Mesendoderm (in vitro differentiated cells): ENCODE measurements at regions not wholly inside any gene's neighbourhood (a gene's known extent, or its start where the extent isn't known, plus 50 kb on each side); places are given as distances from the start of the nearest gene placed in this dataset.

Experiments
- DNase-seq: peaks from one replicate; pipeline ENCODE4 v3.0.0; 2013
- H2AK5ac ChIP-seq: 2 replicates; pipeline ENCODE4 v1.6.1; 2013; ENCODE audit warnings: low read length, inconsistent platforms
- H2BK120ac ChIP-seq: 2 replicates; pipeline ENCODE4 v1.6.1; 2013; ENCODE audit warnings: low read depth, mild to moderate bottlenecking, low read length, moderate library complexity, mixed read lengths
- H2BK15ac ChIP-seq: replicated peaks from 2 replicates; pipeline ENCODE4 v1.6.1; 2013; ENCODE audit warnings: low read depth, mild to moderate bottlenecking, moderate library complexity
- H2BK5ac ChIP-seq: 2 replicates; pipeline ENCODE4 v1.6.1; 2013; ENCODE audit warnings: low read length, inconsistent platforms
- H3K18ac ChIP-seq: 2 replicates; pipeline ENCODE4 v1.6.1; 2013; ENCODE audit warnings: mild to moderate bottlenecking, low read length, mixed read lengths
- H3K23ac ChIP-seq: one replicate; pipeline ENCODE4 v1.6.1; 2013; ENCODE audit warnings: low read length
- H3K27ac ChIP-seq: 2 replicates; pipeline ENCODE4 v1.5.1; 2013; ENCODE audit warnings: low read depth, mild to moderate bottlenecking, inconsistent platforms, low read length, moderate library complexity
- H3K27me3 ChIP-seq: 2 replicates; pipeline ENCODE4 v1.6.1; 2013; ENCODE audit warnings: low read length, control low read depth, mild to moderate bottlenecking, inconsistent platforms; ENCODE audit not compliant: insufficient read depth, poor library complexity
- H3K36me3 ChIP-seq: 2 replicates; pipeline ENCODE4 v1.6.1; 2013; ENCODE audit warnings: low read length, inconsistent platforms; ENCODE audit not compliant: control insufficient read depth, insufficient read depth
- H3K4ac ChIP-seq: one replicate; pipeline ENCODE4 v1.6.1; 2013; ENCODE audit warnings: low read depth, mild to moderate bottlenecking, low read length, moderate library complexity
- H3K4me1 ChIP-seq: 2 replicates; pipeline ENCODE4 v1.6.1; 2013; ENCODE audit warnings: low read depth, low read length, inconsistent platforms; ENCODE audit not compliant: control insufficient read depth
- H3K4me2 ChIP-seq: 2 replicates; pipeline ENCODE4 v1.6.1; 2013; ENCODE audit warnings: low read length
- H3K4me3 ChIP-seq: 2 replicates; pipeline ENCODE4 v1.5.1; 2013; ENCODE audit warnings: mild to moderate bottlenecking, low read length
- H3K56ac ChIP-seq: one replicate; pipeline ENCODE4 v1.6.1; 2013; ENCODE audit warnings: low read length
- H3K79me1 ChIP-seq: 2 replicates; pipeline ENCODE4 v1.6.1; 2013; ENCODE audit warnings: low read length, inconsistent platforms
- H3K79me2 ChIP-seq: 2 replicates; pipeline ENCODE4 v1.6.1; 2013; ENCODE audit warnings: mild to moderate bottlenecking, low read length; ENCODE audit not compliant: control insufficient read depth, insufficient read depth
- H3K9ac ChIP-seq: 2 replicates; pipeline ENCODE4 v1.6.1; 2013; ENCODE audit warnings: low read length, inconsistent platforms
- H4K5ac ChIP-seq: one replicate; pipeline ENCODE4 v1.6.1; 2013; ENCODE audit warnings: low read length
- H4K8ac ChIP-seq: one replicate; pipeline ENCODE4 v1.6.1; 2013; ENCODE audit warnings: low read depth, mild to moderate bottlenecking, control low read depth, low read length, moderate library complexity
- WGBS: extraction: QIAGEN DNeasy Blood & Tissue Kit; methylation state at CpG from one replicate; pipeline ENCODE4 v1.1.7; 2013; ENCODE audit warnings: low lambda C conversion rate, missing lambda C conversion rate; ENCODE audit not compliant: insufficient coverage; ENCODE audit errors: extremely low coverage; 5-methylcytosine and 5-hydroxymethylcytosine counted together

GRCh38 chr13:106274551-106275203, 260.8 kb downstream of the EFNB2 start:
- Histone ChIP-seq H3K23ac (no peak overlapping the region), H3K27ac (no peak overlapping the region), H3K4me1 (peaks cover 2% of the 10 kb centered on the region), H3K4ac (no peak overlapping the region), H2AK5ac (no peak overlapping the region), H3K18ac (no peak overlapping the region), H2BK15ac (no peak overlapping the region), H3K27me3 (no peaks in the 10 kb centered on the region), H3K9ac (no peak overlapping the region), H2BK120ac (no peak overlapping the region), H3K4me3 (no peak overlapping the region), H3K56ac (no peak overlapping the region), H2BK5ac (no peak overlapping the region), H4K5ac (no peak overlapping the region), H3K79me2 (no peaks in the 10 kb centered on the region), H3K4me2 (no peak overlapping the region), H4K8ac (no peak overlapping the region), H3K36me3 (no peaks in the 10 kb centered on the region), H3K79me1 (no peaks in the 10 kb centered on the region)
- DNase-seq = no peak
- no CpG with 5 or more reads among the region's 3 CpGs for WGBS

GRCh38 chr13:106263801-106264200, 271.7 kb downstream of the EFNB2 start:
- Histone ChIP-seq H2BK120ac (no peak overlapping the region), H3K4me3 (no peak overlapping the region), H4K8ac (no peak overlapping the region), H2AK5ac (no peak overlapping the region), H3K79me2 (no peaks in the 10 kb centered on the region), H3K27ac (no peak overlapping the region), H3K4me1 (no peaks in the 10 kb centered on the region), H2BK5ac (no peak overlapping the region), H3K23ac (no peak overlapping the region), H3K4me2 (no peak overlapping the region), H3K4ac (no peak overlapping the region), H3K56ac (no peak overlapping the region), H3K27me3 (no peaks in the 10 kb centered on the region), H4K5ac (no peak overlapping the region), H3K9ac (no peak overlapping the region), H3K18ac (no peak overlapping the region), H3K36me3 (no peaks in the 10 kb centered on the region), H2BK15ac (no peak overlapping the region), H3K79me1 (no peaks in the 10 kb centered on the region)
- WGBS = no CpG with 5 or more reads among the region's 4 CpGs
- DNase-seq = no peak

GRCh38 chr13:106262886-106263285, 272.6 kb downstream of the EFNB2 start:
- no peaks in the 10 kb centered on the region for H3K27me3 ChIP-seq
- no peaks in the 10 kb centered on the region for H3K79me1 ChIP-seq
- no peak overlapping the region for H3K23ac ChIP-seq
- no CpG with 5 or more reads among the region's 8 CpGs for WGBS
- no peaks in the 10 kb centered on the region for H3K36me3 ChIP-seq
- no peak overlapping the region for H3K4me2 ChIP-seq
- H3K79me2 ChIP-seq = no peaks in the 10 kb centered on the region
- H2BK5ac ChIP-seq = no peak overlapping the region
- H2BK120ac ChIP-seq = no peak overlapping the region
- no peak overlapping the region for H3K9ac ChIP-seq
- H3K27ac ChIP-seq = no peak overlapping the region
- no peak overlapping the region for H4K8ac ChIP-seq
- no peak overlapping the region for H2AK5ac ChIP-seq
- no peak overlapping the region for H3K4ac ChIP-seq
- no peak overlapping the region for H3K4me3 ChIP-seq
- H2BK15ac ChIP-seq = no peak overlapping the region
- no peaks in the 10 kb centered on the region for H3K4me1 ChIP-seq
- H4K5ac ChIP-seq = no peak overlapping the region
- H3K56ac ChIP-seq = no peak overlapping the region
- no peak overlapping the region for H3K18ac ChIP-seq
- DNase-seq = no peak

- H2AK5ac ChIP-seq = no peak overlapping the region
- no peaks in the 10 kb centered on the region for H3K27me3 ChIP-seq
- WGBS = 100% methylated on average over 2 of the region's 7 CpGs
- no peak overlapping the region for H3K27ac ChIP-seq
- no peak overlapping the region for H3K56ac ChIP-seq
- H3K36me3 ChIP-seq = no peaks in the 10 kb centered on the region
- H3K4me1 ChIP-seq = no peaks in the 10 kb centered on the region
- H3K79me2 ChIP-seq = no peaks in the 10 kb centered on the region
- no peaks in the 10 kb centered on the region for H3K79me1 ChIP-seq
- no peak overlapping the region for H2BK5ac ChIP-seq
- no peak overlapping the region for H4K8ac ChIP-seq
- H3K4me2 ChIP-seq = no peak overlapping the region
- no peak overlapping the region for H3K4ac ChIP-seq
- H2BK120ac ChIP-seq = no peak overlapping the region
- no peak overlapping the region for H2BK15ac ChIP-seq
- no peak overlapping the region for H3K4me3 ChIP-seq
- H3K9ac ChIP-seq = no peak overlapping the region
- no peak for DNase-seq
- H3K18ac ChIP-seq = no peak overlapping the region
- no peak overlapping the region for H3K23ac ChIP-seq
- H4K5ac ChIP-seq = no peak overlapping the region
Observed at GRCh38 chr13:106261450-106261849, 274.0 kb downstream of the EFNB2 start.

GRCh38 chr13:106260352-106260751, 275.1 kb downstream of the EFNB2 start:
- no peak overlapping the region for H2BK15ac ChIP-seq
- H4K5ac ChIP-seq = no peak overlapping the region
- H3K4ac ChIP-seq = no peak overlapping the region
- no peak overlapping the region for H4K8ac ChIP-seq
- no peaks in the 10 kb centered on the region for H3K27me3 ChIP-seq
- no peak overlapping the region for H3K23ac ChIP-seq
- H3K27ac ChIP-seq = no peak overlapping the region
- no peak overlapping the region for H3K4me3 ChIP-seq
- no peak overlapping the region for H3K18ac ChIP-seq
- no peak overlapping the region for H2AK5ac ChIP-seq
- no peak overlapping the region for H3K4me2 ChIP-seq
- no peak overlapping the region for H2BK5ac ChIP-seq
- H2BK120ac ChIP-seq = no peak overlapping the region
- WGBS = no CpG with 5 or more reads among the region's 20 CpGs
- no peak overlapping the region for H3K56ac ChIP-seq
- no peaks in the 10 kb centered on the region for H3K4me1 ChIP-seq
- no peak for DNase-seq
- H3K79me1 ChIP-seq = no peaks in the 10 kb centered on the region
- no peak overlapping the region for H3K9ac ChIP-seq
- H3K79me2 ChIP-seq = no peaks in the 10 kb centered on the region
- no peaks in the 10 kb centered on the region for H3K36me3 ChIP-seq

- Histone ChIP-seq H3K27me3 (no peaks in the 10 kb centered on the region), H3K4me1 (no peaks in the 10 kb centered on the region), H3K79me2 (no peaks in the 10 kb centered on the region), H3K4me2 (no peak overlapping the region), H3K9ac (no peak overlapping the region), H2AK5ac (no peak overlapping the region), H3K4me3 (no peak overlapping the region), H3K56ac (no peak overlapping the region), H3K27ac (no peak overlapping the region), H4K5ac (no peak overlapping the region), H3K79me1 (no peaks in the 10 kb centered on the region), H2BK15ac (no peak overlapping the region), H3K36me3 (no peaks in the 10 kb centered on the region), H2BK120ac (no peak overlapping the region), H3K23ac (no peak overlapping the region), H2BK5ac (no peak overlapping the region), H3K18ac (no peak overlapping the region), H3K4ac (no peak overlapping the region), H4K8ac (no peak overlapping the region)
- WGBS = no CpG with 5 or more reads among the region's 19 CpGs
- DNase-seq = no peak
Observed at GRCh38 chr13:106259928-106260327, 275.5 kb downstream of the EFNB2 start.
